ENCODE measurements at regions not wholly inside any gene's neighbourhood (a gene's known extent, or its start where the extent isn't known, plus 50 kb on each side); places are given as distances from the start of the nearest gene placed in this dataset.

- POLR2A ChIA-PET (ENCODE audit: low non-redundant PET) = no interaction called here
- intact Hi-C loops (cut with micrococcal nuclease; ENCODE audit: unreplicated experiment) = no loop called here
Observed at GRCh38 chrX:97666890-97667289, 783.2 kb downstream of the RPA4 start.

GRCh38 chrX:97668126-97668525 lies 784.4 kb downstream of the RPA4 start:
- no peaks in the 10 kb centered on the region for H3K27me3 ChIP-seq (replicated peaks; ENCODE audit: insufficient read depth, low read depth, low read length, poor library complexity)
- intact Hi-C loops (cut with micrococcal nuclease; ENCODE audit: unreplicated experiment) = no loop called here
- no peak overlapping the region for H3K27ac ChIP-seq (ENCODE audit: low read depth, low read length, poor library complexity, severe bottlenecking)
- no peaks in the 10 kb centered on the region for H3K36me3 ChIP-seq (ENCODE audit: insufficient read depth, low read length, poor library complexity, severe bottlenecking)
- no peaks in the 10 kb centered on the region for H3K9me3 ChIP-seq (ENCODE audit: low read depth, low read length, poor library complexity, severe bottlenecking)
- BruUV-seq (replicated peaks) = no TSS peak
- no peak overlapping the region for H3K4me3 ChIP-seq (ENCODE audit: low read depth, low read length, poor library complexity, severe bottlenecking)
- CTCF ChIA-PET = no interaction called here
- H3K4me1 ChIP-seq (ENCODE audit: insufficient read depth, low read length, poor library complexity, severe bottlenecking) = no peaks in the 10 kb centered on the region
- no peak for DNase-seq (ENCODE audit: low spot score)
- POLR2A ChIA-PET (ENCODE audit: low non-redundant PET) = no interaction called here
- TF ChIP-seq CTCF (conservative IDR thresholded peaks at IDR 0.05; ENCODE audit: low read depth, low read length) (no peak), EZH2 (IDR thresholded peaks at IDR 0.05; ENCODE audit: borderline replicate concordance, low read depth, low read length, poor library complexity, severe bottlenecking) (no peak)

More at GRCh38 chrX:97666890-97667289, 783.2 kb downstream of the RPA4 start:
- H3K4me3 ChIP-seq (ENCODE audit: low read depth, low read length, poor library complexity, severe bottlenecking) = no peak overlapping the region
- CTCF ChIA-PET = no interaction called here
- H3K9me3 ChIP-seq (ENCODE audit: low read depth, low read length, poor library complexity, severe bottlenecking) = no peaks in the 10 kb centered on the region
- no peak for DNase-seq (ENCODE audit: low spot score)
- H3K27me3 ChIP-seq (replicated peaks; ENCODE audit: insufficient read depth, low read depth, low read length, poor library complexity) = no peaks in the 10 kb centered on the region
- H3K4me1 ChIP-seq (ENCODE audit: insufficient read depth, low read length, poor library complexity, severe bottlenecking) = no peaks in the 10 kb centered on the region
- TF ChIP-seq CTCF (conservative IDR thresholded peaks at IDR 0.05; ENCODE audit: low read depth, low read length) = no peak
- TF ChIP-seq EZH2 (IDR thresholded peaks at IDR 0.05; ENCODE audit: borderline replicate concordance, low read depth, low read length, poor library complexity, severe bottlenecking) = no peak
- no TSS peak for BruUV-seq (replicated peaks)
- no peaks in the 10 kb centered on the region for H3K36me3 ChIP-seq (ENCODE audit: insufficient read depth, low read length, poor library complexity, severe bottlenecking)
- no peak overlapping the region for H3K27ac ChIP-seq (ENCODE audit: low read depth, low read length, poor library complexity, severe bottlenecking)

GRCh38 chrX:97672138-97672537 lies 788.4 kb downstream of the RPA4 start:
- no TSS peak for BruUV-seq (replicated peaks)
- CTCF ChIA-PET = no interaction called here

More at GRCh38 chrX:97672138-97672537, 788.4 kb downstream of the RPA4 start:
- Histone ChIP-seq H3K4me3 (ENCODE audit: low read depth, low read length, poor library complexity, severe bottlenecking) (no peak overlapping the region), H3K4me1 (ENCODE audit: insufficient read depth, low read length, poor library complexity, severe bottlenecking) (no peaks in the 10 kb centered on the region), H3K36me3 (ENCODE audit: insufficient read depth, low read length, poor library complexity, severe bottlenecking) (no peaks in the 10 kb centered on the region), H3K27me3 (replicated peaks; ENCODE audit: insufficient read depth, low read depth, low read length, poor library complexity) (no peaks in the 10 kb centered on the region), H3K9me3 (ENCODE audit: low read depth, low read length, poor library complexity, severe bottlenecking) (no peaks in the 10 kb centered on the region), H3K27ac (ENCODE audit: low read depth, low read length, poor library complexity, severe bottlenecking) (no peak overlapping the region)
- DNase-seq (ENCODE audit: low spot score) = no peak
- POLR2A ChIA-PET (ENCODE audit: low non-redundant PET) = no interaction called here
- intact Hi-C loops (cut with micrococcal nuclease; ENCODE audit: unreplicated experiment) = no loop called here
- TF ChIP-seq EZH2 (IDR thresholded peaks at IDR 0.05; ENCODE audit: borderline replicate concordance, low read depth, low read length, poor library complexity, severe bottlenecking) (no peak), CTCF (conservative IDR thresholded peaks at IDR 0.05; ENCODE audit: low read depth, low read length) (no peak)
